Jurkat, Clone E6-1 (cell line): ENCODE measurements at regions not wholly inside any gene's neighbourhood (a gene's known extent, or its start where the extent isn't known, plus 50 kb on each side); places are given as distances from the start of the nearest gene placed in this dataset.
"Not testable (repeated sequence)": the region's sequence is repeated elsewhere in the genome, so short reads cannot be mapped to it uniquely, and the experiment has no call there.

ENCODE experiments used
- DNase-seq: peaks from one replicate; pipeline ENCODE4 v3.0.0-alpha.2; 2011; ENCODE audit warnings: low read depth, low spot score
- H3K4me3 ChIP-seq: 2 replicates; pipeline ENCODE4 v1.5.1; 2011; ENCODE audit warnings: mild to moderate bottlenecking, low read length, control low read depth, moderate library complexity

GRCh38 chr3:30437171-30437601, 169.2 kb upstream of the TGFBR2 start:
- no peak for DNase-seq
- no peak overlapping the region for H3K4me3 ChIP-seq

DNA sequence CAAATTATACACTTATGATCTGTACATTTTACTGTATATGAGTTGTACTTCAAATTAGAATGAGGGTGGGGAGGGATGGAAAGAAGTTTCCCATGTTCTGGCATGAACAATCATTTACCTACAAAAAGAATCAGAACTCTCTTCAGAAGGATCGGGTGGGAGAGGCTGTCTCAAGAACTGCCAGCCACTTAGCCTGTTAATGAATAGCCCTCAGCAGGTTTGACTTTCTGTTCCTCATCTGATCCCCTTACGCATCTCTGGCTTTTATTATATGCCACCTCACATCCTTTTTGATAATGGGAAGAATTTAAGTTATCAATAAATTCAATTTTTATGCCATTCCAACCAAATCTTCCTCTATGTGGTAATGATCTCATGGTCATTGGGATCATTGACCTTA, 168.3 kb upstream of the TGFBR2 start:
- H3K4me3 ChIP-seq: no peak overlapping the region
- DNase-seq: no peak

DNA sequence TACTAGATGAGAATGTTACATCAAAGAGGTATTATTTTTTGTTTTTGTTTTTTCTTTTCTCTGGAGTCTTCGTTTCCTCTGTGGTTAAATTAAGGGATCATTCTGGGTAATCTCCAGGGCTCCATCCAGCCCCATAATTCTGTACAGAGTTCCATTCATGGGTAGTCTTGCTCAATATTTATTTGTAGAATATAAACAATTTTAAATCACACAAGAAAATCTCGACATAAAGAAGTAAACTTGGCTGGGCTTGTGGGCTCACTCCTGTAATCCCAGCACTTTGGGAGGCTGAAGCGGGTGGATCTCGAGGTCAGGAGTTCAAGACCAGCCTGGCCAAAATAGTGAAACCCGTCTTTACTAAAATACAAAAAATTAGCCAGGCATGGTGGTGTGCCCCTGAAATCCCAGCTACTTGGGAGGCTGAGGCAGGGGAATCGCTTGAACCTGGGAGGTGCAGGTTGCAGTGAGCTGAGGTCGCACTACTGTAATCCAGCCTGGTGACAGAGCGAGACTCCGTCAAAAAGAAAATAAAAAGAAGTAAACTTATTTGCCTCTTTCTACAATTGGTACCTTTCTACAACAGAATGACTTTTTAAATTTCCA, 166.8 kb upstream of the TGFBR2 start:
- DNase-seq: no peak
- no peak overlapping the region for H3K4me3 ChIP-seq

DNA sequence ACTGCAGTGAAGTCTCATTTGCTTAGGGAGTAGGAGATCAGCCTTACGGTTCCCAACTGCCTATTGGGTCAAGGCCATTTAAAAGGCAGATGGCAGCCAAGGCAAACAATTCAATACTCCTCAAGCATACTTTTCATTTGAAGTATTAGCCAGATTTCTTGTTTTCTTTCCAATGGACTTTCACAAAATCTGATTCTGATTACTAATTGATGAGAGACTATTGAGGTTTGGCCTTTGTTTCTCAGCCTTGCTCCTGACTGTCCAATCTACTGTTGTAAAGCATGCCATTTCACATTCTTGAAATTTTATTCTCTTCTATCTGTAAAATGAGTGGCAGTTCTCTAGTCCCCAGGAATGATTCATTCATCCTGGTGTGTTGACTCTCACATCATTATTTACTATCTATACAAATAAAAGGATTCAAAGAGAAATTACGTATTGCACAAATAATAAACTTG, 166.2 kb upstream of the TGFBR2 start:
- no peak for DNase-seq
- H3K4me3 ChIP-seq: no peak overlapping the region

DNA sequence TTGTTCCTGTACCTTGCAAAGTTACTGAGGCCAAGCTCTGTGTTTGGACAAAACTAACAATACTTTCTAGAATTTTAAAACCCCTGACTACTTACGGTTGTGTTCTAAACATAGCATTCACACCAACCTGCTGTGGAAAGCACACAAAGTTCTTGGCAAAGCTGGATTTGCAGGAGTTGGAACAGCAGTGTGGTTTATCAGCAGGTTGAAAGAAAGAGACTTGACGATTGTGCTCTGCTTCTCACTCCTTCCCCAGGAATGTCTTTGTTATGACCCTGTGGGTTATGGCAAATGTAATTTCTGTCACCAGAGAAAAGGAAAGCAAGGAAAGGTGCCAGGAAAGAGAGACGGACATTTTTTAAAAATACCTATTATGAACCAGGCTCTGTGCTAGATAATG, 165.5 kb upstream of the TGFBR2 start:
- no peak for DNase-seq
- no peak overlapping the region for H3K4me3 ChIP-seq

DNA sequence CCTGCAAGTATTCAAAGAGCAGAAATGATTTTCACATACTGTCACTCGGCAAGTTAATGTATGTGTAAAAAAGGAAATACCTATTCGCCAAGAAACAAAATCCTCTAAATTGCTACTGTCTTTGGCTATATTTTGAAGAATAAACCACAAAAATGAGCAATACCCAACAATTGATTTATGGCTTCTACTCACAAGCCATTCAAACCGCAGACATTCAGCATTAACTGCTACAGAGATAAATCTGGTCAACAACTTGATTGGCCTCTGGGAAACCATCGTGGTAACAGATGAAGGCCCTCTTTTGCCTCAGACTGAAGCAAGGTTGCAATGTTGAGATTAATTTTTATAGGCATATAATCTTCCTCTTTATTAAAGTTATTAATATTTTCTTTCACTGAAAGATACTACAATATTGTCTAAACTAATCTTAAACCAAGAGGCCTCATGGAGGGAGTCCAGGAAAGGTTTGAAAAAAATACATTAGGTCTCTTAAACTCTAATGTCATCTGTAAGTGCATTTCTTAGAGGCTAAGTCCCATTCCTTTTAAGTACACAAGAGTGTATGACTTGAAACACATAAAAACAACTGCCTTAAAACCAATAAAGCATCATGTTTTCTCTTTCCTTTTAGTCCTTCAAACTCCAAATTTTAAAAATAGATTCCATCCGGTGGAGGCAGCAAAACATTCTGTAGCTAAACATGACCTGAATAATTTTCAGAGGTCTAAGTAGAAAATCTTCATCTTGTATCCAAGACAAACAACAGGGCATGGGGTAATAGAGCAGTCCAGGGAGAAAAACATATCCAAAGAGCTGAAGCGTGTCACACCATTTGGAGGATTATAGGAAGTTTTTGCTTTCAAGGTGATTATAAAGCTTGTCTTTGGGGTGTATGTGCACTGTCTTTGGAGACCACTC, 162.4 kb upstream of the TGFBR2 start:
- DNase-seq: no peak

DNA sequence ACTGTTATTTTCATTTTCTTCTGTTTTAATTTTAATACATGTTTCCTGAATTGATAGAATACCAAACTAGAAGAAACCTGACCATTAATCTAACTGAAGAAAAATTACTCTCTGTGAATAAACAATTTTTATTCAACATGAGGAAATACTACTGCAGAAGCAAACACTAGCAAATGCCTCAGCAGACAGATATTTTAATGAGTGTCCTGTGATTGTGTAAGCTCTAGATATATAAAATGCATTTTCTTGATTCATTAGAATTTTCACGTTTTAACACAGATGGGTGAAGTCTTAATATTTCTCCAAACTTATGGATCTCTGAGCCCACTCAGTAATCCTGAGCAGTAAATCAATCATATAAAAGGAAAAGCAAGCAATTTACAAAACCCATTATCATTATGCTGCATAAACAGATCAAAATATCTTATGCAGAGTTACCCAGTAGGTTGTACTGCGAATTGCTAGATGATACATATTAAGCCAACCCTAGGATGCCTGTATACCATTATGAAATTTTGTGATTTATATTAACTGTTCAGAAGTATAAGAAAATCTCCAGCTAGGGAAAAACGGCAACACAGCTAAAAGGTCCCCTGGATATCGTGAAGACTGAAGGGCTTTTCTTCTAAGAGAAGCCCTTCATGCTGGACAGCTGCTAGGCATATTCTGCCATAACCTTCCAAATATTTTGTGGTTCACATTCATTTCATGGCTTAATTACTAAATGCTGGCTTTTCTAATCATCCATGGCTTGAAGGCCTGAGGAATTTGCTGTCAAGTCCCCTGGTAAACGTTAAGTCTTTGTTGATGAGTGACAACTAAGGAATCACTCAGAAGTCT, 157.7 kb upstream of the TGFBR2 start:
- no peak for DNase-seq
- no peak overlapping the region for H3K4me3 ChIP-seq

More for the DNA sequence above, 162.4 kb upstream of the TGFBR2 start:
- no peak overlapping the region for H3K4me3 ChIP-seq

DNA sequence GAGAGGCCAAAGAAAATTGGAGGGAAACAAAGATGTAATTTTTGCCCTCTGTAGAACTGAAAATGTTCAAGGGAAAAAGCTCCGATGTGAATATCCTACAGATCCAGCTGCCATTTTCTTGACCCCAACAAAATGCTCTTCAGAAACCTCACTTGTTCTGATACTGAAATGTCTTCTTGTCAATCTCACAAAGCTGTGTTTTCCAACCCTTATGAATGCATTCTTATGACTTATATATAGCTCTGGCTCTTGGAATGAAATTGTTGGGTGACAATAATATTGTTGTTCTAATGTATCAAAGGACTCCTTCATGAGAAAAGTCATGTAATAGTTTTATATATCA, 157.1 kb upstream of the TGFBR2 start:
- DNase-seq: no peak
- no peak overlapping the region for H3K4me3 ChIP-seq

- H3K4me3 ChIP-seq: no peak overlapping the region
- DNase-seq: no peak
Observed at GRCh38 chr3:30452446-30452845, 154.0 kb upstream of the TGFBR2 start.

- no peak overlapping the region for H3K4me3 ChIP-seq
- DNase-seq: no peak
Observed at GRCh38 chr3:30453360-30454039, 152.9 kb upstream of the TGFBR2 start.

DNA sequence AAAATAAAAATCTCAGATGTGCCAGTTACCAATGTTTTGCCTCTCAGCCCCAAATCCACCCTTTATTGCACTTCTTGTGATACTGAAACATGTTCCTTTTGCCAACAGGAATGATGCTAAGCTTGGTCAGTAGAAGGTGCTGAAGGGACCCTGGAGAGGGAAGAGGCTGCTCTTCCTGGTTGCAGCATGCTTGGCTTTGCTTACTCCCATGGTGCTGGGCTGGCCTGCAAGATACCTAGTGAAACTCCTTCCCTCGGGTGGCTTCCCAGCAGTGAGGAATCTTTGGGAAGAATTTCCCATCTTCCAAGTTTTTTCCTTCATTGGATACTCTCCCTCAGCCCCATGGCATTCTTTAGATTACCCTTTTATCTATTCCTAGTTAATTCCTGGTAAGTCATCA, 151.8 kb upstream of the TGFBR2 start:
- DNase-seq: no peak
- no peak overlapping the region for H3K4me3 ChIP-seq

DNA sequence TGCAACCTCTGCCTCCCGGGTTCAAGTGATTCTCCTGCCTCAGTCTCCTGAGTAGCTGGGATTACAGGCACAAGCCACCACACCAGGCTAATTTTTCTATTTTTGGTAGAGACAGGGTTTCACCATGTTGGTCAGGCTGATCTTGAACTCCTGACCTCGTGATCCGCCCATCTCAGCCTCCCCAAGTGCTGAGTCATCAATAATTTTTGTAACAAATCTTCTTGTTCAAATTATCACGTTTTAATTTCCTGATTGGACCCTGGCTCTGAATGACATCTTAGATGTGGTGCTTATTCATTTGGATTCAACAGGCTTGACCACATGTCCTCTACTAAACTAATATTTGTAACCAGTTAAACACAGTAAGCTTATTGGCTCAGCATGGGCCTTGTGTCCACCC, 151.3 kb upstream of the TGFBR2 start:
- H3K4me3 ChIP-seq, DNase-seq: not testable (repeated sequence)

GRCh38 chr3:30455840-30456239, 150.6 kb upstream of the TGFBR2 start:
- DNase-seq: no peak
- no peak overlapping the region for H3K4me3 ChIP-seq

- no peak overlapping the region for H3K4me3 ChIP-seq
- peak; percentile 11 for DNase-seq
Observed at GRCh38 chr3:30456264-30456663, 150.1 kb upstream of the TGFBR2 start.

- DNase-seq: no peak
- H3K4me3 ChIP-seq: no peak overlapping the region
Observed at GRCh38 chr3:30457081-30457480, 149.3 kb upstream of the TGFBR2 start.

DNA sequence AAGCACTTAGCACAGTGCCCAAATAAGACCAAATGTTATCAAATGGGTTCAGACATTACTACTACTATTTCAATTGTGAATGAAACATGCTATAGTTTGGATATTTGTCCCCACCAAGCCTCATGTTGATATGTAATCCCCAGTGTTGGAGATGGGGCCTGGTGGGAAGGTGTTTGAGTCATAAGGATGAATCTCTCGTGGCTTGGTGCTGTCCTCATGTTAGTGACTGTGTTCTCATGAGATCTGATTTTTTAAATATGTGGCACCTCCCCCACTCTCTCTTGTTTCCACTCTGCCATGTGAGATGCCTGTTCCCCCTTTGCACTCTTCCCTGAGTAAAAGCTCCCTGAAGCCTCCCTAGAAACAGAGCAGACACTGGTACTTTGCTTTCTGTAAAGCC, 148.7 kb upstream of the TGFBR2 start:
- no peak for DNase-seq
- H3K4me3 ChIP-seq: no peak overlapping the region

- H3K4me3 ChIP-seq: no peak overlapping the region
- no peak for DNase-seq
Observed at GRCh38 chr3:30458376-30459171, 147.8 kb upstream of the TGFBR2 start.

GRCh38 chr3:30461311-30461710, 145.1 kb upstream of the TGFBR2 start:
- no peak overlapping the region for H3K4me3 ChIP-seq
- no peak for DNase-seq
